HepG2 (cell line): ENCODE measurements at regions not wholly inside any gene's neighbourhood (a gene's known extent, or its start where the extent isn't known, plus 50 kb on each side); places are given as distances from the start of the nearest gene placed in this dataset.

Experiments
- ATAC-seq: fragments of 200-7000 bp; cut with Tn5 transposase; 3 replicates; pipeline ENCODE4 v1.9.1; 2020; ENCODE audit warnings: mild to moderate bottlenecking, moderate library complexity
- BruUV-seq: library from RNA; stranded (reverse); fragments of 400-500 nt; replicated peaks from 2 replicates; lab custom pipeline; 2021; lab: Mats Ljungman, UMichigan
- CTCF ChIA-PET: fragments of 300-600 bp; formaldehyde crosslinking; extraction: SDS; loops from one replicate; lab custom pipeline; 2021; ENCODE audit warnings: low total read pairs, inconsistent platforms, low intra/inter-chr PET ratio; lab: Yijun Ruan, JAX
- POLR2A ChIA-PET: fragments of 350-600 bp; sonication (Branson Sonifier 250); formaldehyde crosslinking; loops from one replicate; lab custom pipeline; 2020; ENCODE audit warnings: antibody characterized with exemption, inconsistent platforms; lab: Yijun Ruan, JAX
- DNase-seq: peaks from one replicate; pipeline ENCODE4 v3.0.0-alpha.2; 2015; ENCODE audit warnings: low spot score
- FAIRE-seq: peaks from 3 replicates; lab custom pipeline; 2011; peaks lifted over from hg19 to GRCh38; lab: Jason Lieb, UNC
- H2AFZ ChIP-seq: one replicate; pipeline ENCODE4 v1.6.1; 2011; ENCODE audit warnings: low read length, inconsistent platforms
- H3K27ac ChIP-seq: fragments of 300-600 bp; 3 replicates; pipeline ENCODE4 v1.8.0; 2011; ENCODE audit warnings: mixed run types, mild to moderate bottlenecking, mixed read lengths, low read length, inconsistent platforms; ENCODE audit not compliant: insufficient read depth; ENCODE audit errors: extremely low read length
- H3K27me3 ChIP-seq, 2 experiments: fragments of 200-600 bp in 1 of 2; 2 replicates in 1 of 2; 3 replicates in 1 of 2; pipeline versions ENCODE4 v1.6.0 to v1.8.0; 2011; ENCODE audit warnings: low read length in 2 of 2, mild to moderate bottlenecking in 2 of 2, moderate library complexity in 2 of 2, inconsistent platforms in 1 of 2; ENCODE audit not compliant: insufficient read depth in 2 of 2, control insufficient read depth in 1 of 2
- H3K36me3 ChIP-seq, 2 experiments: fragments of 200-600 bp in 1 of 2; replicated peaks in 1 of 2; 2 replicates in 1 of 2; 3 replicates in 1 of 2; pipeline versions ENCODE4 v1.5.1 to v1.8.0; 2011; ENCODE audit warnings: low read length in 2 of 2, inconsistent platforms in 1 of 2; ENCODE audit not compliant: insufficient read depth in 2 of 2, control insufficient read depth in 1 of 2
- H3K4me1 ChIP-seq: 2 replicates; pipeline ENCODE4 v1.5.1; 2012; ENCODE audit warnings: low read length, inconsistent platforms; ENCODE audit not compliant: insufficient read depth
- H3K4me2 ChIP-seq: 2 replicates; pipeline ENCODE4 v1.6.0; 2011; ENCODE audit warnings: low read depth, low read length, inconsistent platforms
- H3K4me3 ChIP-seq, 3 experiments: fragments of 200-600 bp in 1 of 3; sonication (generic), shearing (Covaris generic) in 1 of 3; replicated peaks in 1 of 3; 2 replicates each; pipeline ENCODE4 v1.5.1; 2011 to 2016; ENCODE audit warnings: low read length in 3 of 3, inconsistent platforms in 2 of 3, low read depth in 2 of 3, mild to moderate bottlenecking in 2 of 3, control low read depth in 1 of 3, mixed read lengths in 1 of 3; ENCODE audit not compliant: insufficient read depth in 1 of 3
- H3K79me2 ChIP-seq: one replicate; pipeline ENCODE4 v1.6.1; 2011; ENCODE audit warnings: low read length, inconsistent platforms; ENCODE audit not compliant: insufficient read depth
- H3K9ac ChIP-seq: 2 replicates; pipeline ENCODE4 v1.6.0; 2011; ENCODE audit warnings: mild to moderate bottlenecking, low read depth, low read length, inconsistent platforms; ENCODE audit not compliant: insufficient read depth
- H3K9me3 ChIP-seq: 2 replicates; pipeline ENCODE4 v1.5.1; 2012; ENCODE audit warnings: mild to moderate bottlenecking, low read length
- H4K20me1 ChIP-seq: 2 replicates; pipeline ENCODE4 v1.6.0; 2011; ENCODE audit warnings: inconsistent platforms, mild to moderate bottlenecking, low read length, moderate library complexity; ENCODE audit not compliant: insufficient read depth
- ELF1 ChIP-seq: sonication (generic); formaldehyde crosslinking; IDR thresholded peaks from 2 replicates; pipeline ENCODE4 v1.4.0; 2020; ENCODE audit warnings: missing genetic modification reagents
- SOX6 ChIP-seq, 2 experiments: fragments of 450-650 bp in 1 of 2; sonication (generic) in 1 of 2; formaldehyde crosslinking in 1 of 2; IDR thresholded peaks; 2 replicates each; pipeline versions ENCODE4 v1.4.0 to v1.6.1; 2017 to 2020; ENCODE audit warnings: antibody characterized with exemption in 1 of 2, mild to moderate bottlenecking in 1 of 2, missing genetic modification reagents in 1 of 2
- SP1 ChIP-seq, 2 experiments: fragments of 450-650 bp in 1 of 2; sonication (generic) in 1 of 2; formaldehyde crosslinking in 1 of 2; IDR thresholded peaks; 2 replicates each; pipeline versions ENCODE4 v1.4.0 to v1.6.1; 2016 to 2020; ENCODE audit warnings: missing genetic modification reagents in 1 of 2
- ZNF781 ChIP-seq: sonication (generic); formaldehyde crosslinking; IDR thresholded peaks from 2 replicates; pipeline ENCODE4 v1.5.1; 2020; ENCODE audit warnings: borderline replicate concordance, mild to moderate bottlenecking, missing genetic modification reagents; ENCODE audit errors: not compliant biosample characterization
- WGBS: methylation state at CpG from one replicate; pipeline ENCODE4 v1.1.6; 2017; ENCODE audit warnings: low lambda C conversion rate; 5-methylcytosine and 5-hydroxymethylcytosine counted together
- in situ Hi-C: cut with HindIII; loops from 2 replicates; pipeline ENCODE4 v1.10.0; 2017; ENCODE audit warnings: low pct_unique_long_range_greater_than_20kb; ENCODE audit not compliant: extremely low pct_ligation_motif_present
- intact Hi-C: fragments of 100-400 bp; cut with micrococcal nuclease; formaldehyde crosslinking; loops from one replicate; pipeline ENCODE4 v1.10.0; 2022; ENCODE audit not compliant: unreplicated experiment
- TF ChIP-seq, protein P1 (sequence below): sonication (generic); formaldehyde crosslinking; IDR thresholded peaks from 2 replicates; pipeline ENCODE4 v1.5.1; 2020; ENCODE audit warnings: mild to moderate bottlenecking, missing genetic modification reagents, borderline replicate concordance
- TF ChIP-seq, protein P2 (sequence below): fragments of 450-650 bp; IDR thresholded peaks from 2 replicates; pipeline ENCODE4 v1.6.1; 2017

DNA sequence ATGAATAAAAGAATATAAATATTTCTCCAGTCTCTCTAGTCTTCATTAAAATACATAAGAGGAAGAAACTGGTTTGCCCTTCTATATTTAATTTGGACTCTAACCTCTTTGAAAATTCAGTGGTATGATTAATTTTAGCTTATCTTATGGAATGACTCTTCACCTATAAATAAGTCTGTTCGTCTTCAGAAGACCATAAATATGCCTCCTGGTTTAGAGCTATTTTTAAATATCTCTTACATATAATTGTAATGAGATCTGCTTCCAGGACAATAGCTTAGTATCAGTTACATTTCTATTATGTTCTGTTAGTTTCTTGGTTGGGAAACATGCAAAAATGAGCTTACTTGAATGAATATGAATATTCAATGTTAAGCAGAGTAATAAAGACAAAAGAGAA lies 257.5 kb upstream of the HMGA2 start (continued):
- TF ChIP-seq, protein P1, sequence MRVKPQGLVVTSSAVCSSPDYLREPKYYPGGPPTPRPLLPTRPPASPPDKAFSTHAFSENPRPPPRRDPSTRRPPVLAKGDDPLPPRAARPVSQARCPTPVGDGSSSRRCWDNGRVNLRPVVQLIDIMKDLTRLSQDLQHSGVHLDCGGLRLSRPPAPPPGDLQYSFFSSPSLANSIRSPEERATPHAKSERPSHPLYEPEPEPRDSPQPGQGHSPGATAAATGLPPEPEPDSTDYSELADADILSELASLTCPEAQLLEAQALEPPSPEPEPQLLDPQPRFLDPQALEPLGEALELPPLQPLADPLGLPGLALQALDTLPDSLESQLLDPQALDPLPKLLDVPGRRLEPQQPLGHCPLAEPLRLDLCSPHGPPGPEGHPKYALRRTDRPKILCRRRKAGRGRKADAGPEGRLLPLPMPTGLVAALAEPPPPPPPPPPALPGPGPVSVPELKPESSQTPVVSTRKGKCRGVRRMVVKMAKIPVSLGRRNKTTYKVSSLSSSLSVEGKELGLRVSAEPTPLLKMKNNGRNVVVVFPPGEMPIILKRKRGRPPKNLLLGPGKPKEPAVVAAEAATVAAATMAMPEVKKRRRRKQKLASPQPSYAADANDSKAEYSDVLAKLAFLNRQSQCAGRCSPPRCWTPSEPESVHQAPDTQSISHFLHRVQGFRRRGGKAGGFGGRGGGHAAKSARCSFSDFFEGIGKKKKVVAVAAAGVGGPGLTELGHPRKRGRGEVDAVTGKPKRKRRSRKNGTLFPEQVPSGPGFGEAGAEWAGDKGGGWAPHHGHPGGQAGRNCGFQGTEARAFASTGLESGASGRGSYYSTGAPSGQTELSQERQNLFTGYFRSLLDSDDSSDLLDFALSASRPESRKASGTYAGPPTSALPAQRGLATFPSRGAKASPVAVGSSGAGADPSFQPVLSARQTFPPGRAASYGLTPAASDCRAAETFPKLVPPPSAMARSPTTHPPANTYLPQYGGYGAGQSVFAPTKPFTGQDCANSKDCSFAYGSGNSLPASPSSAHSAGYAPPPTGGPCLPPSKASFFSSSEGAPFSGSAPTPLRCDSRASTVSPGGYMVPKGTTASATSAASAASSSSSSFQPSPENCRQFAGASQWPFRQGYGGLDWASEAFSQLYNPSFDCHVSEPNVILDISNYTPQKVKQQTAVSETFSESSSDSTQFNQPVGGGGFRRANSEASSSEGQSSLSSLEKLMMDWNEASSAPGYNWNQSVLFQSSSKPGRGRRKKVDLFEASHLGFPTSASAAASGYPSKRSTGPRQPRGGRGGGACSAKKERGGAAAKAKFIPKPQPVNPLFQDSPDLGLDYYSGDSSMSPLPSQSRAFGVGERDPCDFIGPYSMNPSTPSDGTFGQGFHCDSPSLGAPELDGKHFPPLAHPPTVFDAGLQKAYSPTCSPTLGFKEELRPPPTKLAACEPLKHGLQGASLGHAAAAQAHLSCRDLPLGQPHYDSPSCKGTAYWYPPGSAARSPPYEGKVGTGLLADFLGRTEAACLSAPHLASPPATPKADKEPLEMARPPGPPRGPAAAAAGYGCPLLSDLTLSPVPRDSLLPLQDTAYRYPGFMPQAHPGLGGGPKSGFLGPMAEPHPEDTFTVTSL (CRISPR knock-in tag), result no peak
- TF ChIP-seq ELF1 (CRISPR knock-in tag) (no peak), SOX6 (IDR thresholded peaks at IDR 0.05) (no peak), SOX6 (CRISPR knock-in tag; IDR thresholded peaks at IDR 0.05) (no peak), ZNF781 (CRISPR knock-in tag) (no peak)
- TF ChIP-seq, protein P2, sequence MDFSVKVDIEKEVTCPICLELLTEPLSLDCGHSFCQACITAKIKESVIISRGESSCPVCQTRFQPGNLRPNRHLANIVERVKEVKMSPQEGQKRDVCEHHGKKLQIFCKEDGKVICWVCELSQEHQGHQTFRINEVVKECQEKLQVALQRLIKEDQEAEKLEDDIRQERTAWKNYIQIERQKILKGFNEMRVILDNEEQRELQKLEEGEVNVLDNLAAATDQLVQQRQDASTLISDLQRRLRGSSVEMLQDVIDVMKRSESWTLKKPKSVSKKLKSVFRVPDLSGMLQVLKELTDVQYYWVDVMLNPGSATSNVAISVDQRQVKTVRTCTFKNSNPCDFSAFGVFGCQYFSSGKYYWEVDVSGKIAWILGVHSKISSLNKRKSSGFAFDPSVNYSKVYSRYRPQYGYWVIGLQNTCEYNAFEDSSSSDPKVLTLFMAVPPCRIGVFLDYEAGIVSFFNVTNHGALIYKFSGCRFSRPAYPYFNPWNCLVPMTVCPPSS, result no peak

GRCh38 chr12:65567820-65568219 lies 256.5 kb upstream of the HMGA2 start:
- Histone ChIP-seq H3K9ac (no peak overlapping the region), H4K20me1 (no peaks in the 10 kb centered on the region), H3K9me3 (no peaks in the 10 kb centered on the region)
- ATAC-seq, result no peak
- CTCF ChIA-PET, result no interaction called here
- no TSS peak for BruUV-seq
- TF ChIP-seq SP1 (IDR thresholded peaks at IDR 0.05) (no peak), SP1 (CRISPR knock-in tag; IDR thresholded peaks at IDR 0.05) (no peak)
- TF ChIP-seq, all 625 proteins: peak for 0
- Histone ChIP-seq H3K4me2 (no peak overlapping the region), H2AFZ (no peak overlapping the region), H3K36me3 (no peaks in the 10 kb centered on the region), H3K79me2 (no peaks in the 10 kb centered on the region), H3K4me3 (no peak overlapping the region), H3K4me1 (no peaks in the 10 kb centered on the region), H3K27ac (no peak overlapping the region), H3K27me3 (peaks cover 0 to 8% of the 10 kb centered on the region in 2 experiments; a peak in 1 of 5 replicates)
- WGBS, result 2% methylated on average over 3 of the region's 3 CpGs
- in situ Hi-C loops, result no loop called here
- intact Hi-C loops, result no loop called here
- FAIRE-seq, result no peak
- no peak for DNase-seq
- POLR2A ChIA-PET, result no interaction called here
